K562 (cell line): ENCODE measurements at regions not wholly inside any gene's neighbourhood (a gene's known extent, or its start where the extent isn't known, plus 50 kb on each side); places are given as distances from the start of the nearest gene placed in this dataset.

Source experiments
- KLF16 ChIP-seq: IDR thresholded peaks from 2 replicates; pipeline ENCODE4 v1.6.1; 2016; ENCODE audit warnings: antibody characterized with exemption
- POLR2A ChIP-seq: fragments of 450-650 bp; conservative IDR thresholded peaks from 2 replicates; pipeline ENCODE4 v1.6.1; 2016
- SRSF7 ChIP-seq: fragments of 200-400 bp; formaldehyde crosslinking; optimal IDR thresholded peaks from 2 replicates; pipeline ENCODE3; 2017; ENCODE audit warnings: mild to moderate bottlenecking, low read depth, low read length
- TF ChIP-seq, protein P1 (sequence below), 3 experiments: IDR thresholded peaks in 2 of 3; conservative IDR thresholded peaks in 1 of 3; 2 replicates each; pipeline ENCODE4 v1.5.1; 2011 to 2012; ENCODE audit warnings: low read length in 3 of 3, mild to moderate bottlenecking in 3 of 3, control low read depth in 2 of 3, improper control_type of control experiment in 1 of 3, inconsistent platforms in 1 of 3, low read depth in 1 of 3, mixed read lengths in 1 of 3, moderate library complexity in 1 of 3; ENCODE audit not compliant: insufficient read depth in 2 of 3

DNA sequence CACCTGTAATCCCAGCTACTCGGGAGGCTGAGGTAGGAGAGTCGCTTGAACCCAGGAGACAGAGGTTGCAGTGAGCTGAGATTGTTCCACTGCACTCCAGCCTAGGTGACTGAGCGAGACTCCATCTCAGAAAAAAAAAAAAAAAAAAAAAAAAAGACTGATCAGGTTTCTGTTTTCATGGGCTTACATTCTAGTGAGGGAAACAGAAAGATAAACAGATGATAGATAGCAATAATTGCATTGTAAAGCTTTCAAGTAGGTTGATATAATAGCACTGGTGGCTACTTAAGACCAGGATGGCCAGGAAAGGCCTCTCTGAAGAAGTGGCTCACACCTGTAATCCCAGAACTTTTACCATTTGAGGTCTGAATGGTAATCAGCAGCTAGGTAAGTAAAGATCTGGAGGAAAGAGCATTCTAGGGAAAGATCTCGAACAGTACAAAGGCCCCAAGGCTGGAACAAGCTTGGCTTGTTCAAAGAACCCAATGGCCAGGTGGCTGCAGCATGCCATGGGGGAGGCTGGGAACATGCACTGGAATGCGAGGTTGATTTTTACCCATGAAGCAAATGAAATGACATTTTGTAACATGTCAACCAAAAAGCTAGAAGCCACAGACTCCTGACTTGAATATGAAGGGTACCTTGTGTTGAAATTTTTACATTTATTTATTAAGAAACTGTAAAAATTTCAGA is 108.3 kb upstream of the DHX40 start:
- TF ChIP-seq POLR2A (no peak), SRSF7 (no peak), KLF16 (no peak)
- TF ChIP-seq, protein P1, sequence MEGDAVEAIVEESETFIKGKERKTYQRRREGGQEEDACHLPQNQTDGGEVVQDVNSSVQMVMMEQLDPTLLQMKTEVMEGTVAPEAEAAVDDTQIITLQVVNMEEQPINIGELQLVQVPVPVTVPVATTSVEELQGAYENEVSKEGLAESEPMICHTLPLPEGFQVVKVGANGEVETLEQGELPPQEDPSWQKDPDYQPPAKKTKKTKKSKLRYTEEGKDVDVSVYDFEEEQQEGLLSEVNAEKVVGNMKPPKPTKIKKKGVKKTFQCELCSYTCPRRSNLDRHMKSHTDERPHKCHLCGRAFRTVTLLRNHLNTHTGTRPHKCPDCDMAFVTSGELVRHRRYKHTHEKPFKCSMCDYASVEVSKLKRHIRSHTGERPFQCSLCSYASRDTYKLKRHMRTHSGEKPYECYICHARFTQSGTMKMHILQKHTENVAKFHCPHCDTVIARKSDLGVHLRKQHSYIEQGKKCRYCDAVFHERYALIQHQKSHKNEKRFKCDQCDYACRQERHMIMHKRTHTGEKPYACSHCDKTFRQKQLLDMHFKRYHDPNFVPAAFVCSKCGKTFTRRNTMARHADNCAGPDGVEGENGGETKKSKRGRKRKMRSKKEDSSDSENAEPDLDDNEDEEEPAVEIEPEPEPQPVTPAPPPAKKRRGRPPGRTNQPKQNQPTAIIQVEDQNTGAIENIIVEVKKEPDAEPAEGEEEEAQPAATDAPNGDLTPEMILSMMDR (IDR thresholded peaks at IDR 0.05 in 2 of 3, conservative IDR thresholded peaks at IDR 0.05 in 1 of 3; ENCODE audit: insufficient read depth in 2 of 3, low read depth in 1 of 3, low read length in 3 of 3), result no peak
